ENCODE measurements at regions not wholly inside any gene's neighbourhood (a gene's known extent, or its start where the extent isn't known, plus 50 kb on each side); places are given as distances from the start of the nearest gene placed in this dataset.
A peak's percentile ranks its signal among the peaks of the same experiment; 100 is the strongest.

GRCh38 chr2:59458800-59459199 is 1094.7 kb downstream of the BCL11A start:
- TF ChIP-seq, protein P1, sequence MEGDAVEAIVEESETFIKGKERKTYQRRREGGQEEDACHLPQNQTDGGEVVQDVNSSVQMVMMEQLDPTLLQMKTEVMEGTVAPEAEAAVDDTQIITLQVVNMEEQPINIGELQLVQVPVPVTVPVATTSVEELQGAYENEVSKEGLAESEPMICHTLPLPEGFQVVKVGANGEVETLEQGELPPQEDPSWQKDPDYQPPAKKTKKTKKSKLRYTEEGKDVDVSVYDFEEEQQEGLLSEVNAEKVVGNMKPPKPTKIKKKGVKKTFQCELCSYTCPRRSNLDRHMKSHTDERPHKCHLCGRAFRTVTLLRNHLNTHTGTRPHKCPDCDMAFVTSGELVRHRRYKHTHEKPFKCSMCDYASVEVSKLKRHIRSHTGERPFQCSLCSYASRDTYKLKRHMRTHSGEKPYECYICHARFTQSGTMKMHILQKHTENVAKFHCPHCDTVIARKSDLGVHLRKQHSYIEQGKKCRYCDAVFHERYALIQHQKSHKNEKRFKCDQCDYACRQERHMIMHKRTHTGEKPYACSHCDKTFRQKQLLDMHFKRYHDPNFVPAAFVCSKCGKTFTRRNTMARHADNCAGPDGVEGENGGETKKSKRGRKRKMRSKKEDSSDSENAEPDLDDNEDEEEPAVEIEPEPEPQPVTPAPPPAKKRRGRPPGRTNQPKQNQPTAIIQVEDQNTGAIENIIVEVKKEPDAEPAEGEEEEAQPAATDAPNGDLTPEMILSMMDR (IDR thresholded peaks at IDR 0.05) = no peak
- TF ChIP-seq POLR2A (IDR thresholded peaks at IDR 0.05) = no peak
- DNase-seq (peak; percentile 43 to 65 (median 48)), ATAC-seq (peak; percentile 80)
- Histone ChIP-seq H3K4me3 (no peak overlapping the region), H3K36me3 (replicated peaks in 1 of 2; ENCODE audit: insufficient read depth in 1 of 2, low read depth in 2 of 2) (no peaks in the 10 kb centered on the region), H3K4me1 (peaks cover 9% of the 10 kb centered on the region), H3K27ac (no peak overlapping the region), H3K9me3 (no peaks in the 10 kb centered on the region), H3K27me3 (no peaks in the 10 kb centered on the region)
- WGBS, 2 donors = 36 to 37% methylated on average over 5 of the region's 5 CpGs
- intact Hi-C loops (cut with DNase I) = no loop called here

GRCh38 chr2:59456285-59456684 is 1097.2 kb downstream of the BCL11A start:
- H3K4me1 ChIP-seq = peaks cover 9% of the 10 kb centered on the region
- no peaks in the 10 kb centered on the region for H3K36me3 ChIP-seq (replicated peaks in 1 of 2; ENCODE audit: insufficient read depth in 1 of 2, low read depth in 2 of 2)
- no peaks in the 10 kb centered on the region for H3K9me3 ChIP-seq
- no peak overlapping the region for H3K27ac ChIP-seq
- DNase-seq (no peak), ATAC-seq (no peak)
- TF ChIP-seq, protein P1 (IDR thresholded peaks at IDR 0.05) = no peak
- no peak for TF ChIP-seq POLR2A (IDR thresholded peaks at IDR 0.05)
- no peaks in the 10 kb centered on the region for H3K27me3 ChIP-seq
- 81 to 82% methylated on average over 2 of the region's 2 CpGs for WGBS, 2 donors
- no peak overlapping the region for H3K4me3 ChIP-seq
- intact Hi-C loops (cut with DNase I) = no loop called here

DNA sequence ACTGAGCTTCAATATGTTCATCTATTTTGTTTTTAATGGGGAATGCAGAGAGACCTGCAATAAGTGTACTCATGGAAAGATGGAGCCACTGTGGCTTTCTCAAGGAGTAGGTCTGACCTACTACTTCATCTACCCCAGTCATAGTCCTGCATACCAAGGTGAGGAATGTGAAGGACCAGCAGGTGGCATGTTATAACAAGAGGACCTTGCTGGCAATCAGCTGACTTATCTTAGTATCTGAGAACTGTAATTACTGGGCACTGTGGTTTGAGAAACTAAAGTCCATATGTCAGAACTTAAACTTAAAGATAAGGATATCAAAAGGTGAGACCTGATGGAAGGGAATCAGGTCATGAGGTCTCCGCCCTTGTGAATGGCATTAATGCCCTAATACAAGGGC is 1104.2 kb downstream of the BCL11A start:
- H3K9me3 ChIP-seq = no peaks in the 10 kb centered on the region
- H3K36me3 ChIP-seq (replicated peaks in 1 of 2; ENCODE audit: insufficient read depth in 1 of 2, low read depth in 2 of 2) = no peaks in the 10 kb centered on the region
- no peak overlapping the region for H3K27ac ChIP-seq
- WGBS, 2 donors = 78 to 94% methylated on average over 1 of the region's 1 CpG
- TF ChIP-seq POLR2A (IDR thresholded peaks at IDR 0.05) = no peak
- TF ChIP-seq, protein P1 (IDR thresholded peaks at IDR 0.05) = peak in 5 of 7 experiments; percentile 10 to 47 (median 41)
- H3K4me1 ChIP-seq = no peaks in the 10 kb centered on the region
- no peaks in the 10 kb centered on the region for H3K27me3 ChIP-seq
- no peak overlapping the region for H3K4me3 ChIP-seq
- intact Hi-C loops (cut with DNase I) = no loop called here
- DNase-seq = peak; percentile 21 to 42 (median 36)
- peak; percentile 50 for ATAC-seq

- no peak for ATAC-seq
Observed at GRCh38 chr2:59440491-59440890, 1113.0 kb downstream of the BCL11A start.

DNA sequence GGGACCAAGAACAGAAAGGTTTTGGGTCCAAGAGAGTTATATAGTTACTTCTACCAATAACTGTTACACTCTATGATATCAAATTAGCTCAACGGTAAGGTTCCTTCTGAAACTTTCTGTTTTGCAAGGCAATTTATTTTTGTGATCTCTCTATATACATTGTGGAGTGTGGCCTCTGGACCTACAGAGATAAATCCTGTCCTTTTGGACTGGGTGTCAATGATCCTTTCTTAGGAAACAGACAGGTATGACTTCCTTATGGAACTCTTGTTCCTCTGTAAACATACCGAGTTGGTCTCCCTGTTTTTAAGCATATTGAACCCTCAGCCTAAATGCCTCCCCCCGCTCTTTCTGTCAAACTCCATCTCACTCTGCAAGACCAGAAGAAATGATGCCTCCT is 1117.8 kb downstream of the BCL11A start:
- intact Hi-C loops (cut with DNase I) = no loop called here
- 84 to 91% methylated on average over 3 of the region's 3 CpGs for WGBS, 2 donors
- Histone ChIP-seq H3K27me3 (no peaks in the 10 kb centered on the region), H3K4me1 (no peaks in the 10 kb centered on the region), H3K9me3 (no peaks in the 10 kb centered on the region), H3K4me3 (no peak overlapping the region), H3K36me3 (replicated peaks in 1 of 2; ENCODE audit: insufficient read depth in 1 of 2, low read depth in 2 of 2) (no peaks in the 10 kb centered on the region), H3K27ac (no peak overlapping the region)
- DNase-seq (no peak), ATAC-seq (no peak)
- TF ChIP-seq, protein P1 (IDR thresholded peaks at IDR 0.05) = no peak
- TF ChIP-seq POLR2A (IDR thresholded peaks at IDR 0.05) = no peak

More at GRCh38 chr2:59440491-59440890, 1113.0 kb downstream of the BCL11A start:
- Histone ChIP-seq H3K27ac (no peak overlapping the region), H3K9me3 (no peaks in the 10 kb centered on the region), H3K27me3 (no peaks in the 10 kb centered on the region), H3K4me1 (no peaks in the 10 kb centered on the region), H3K36me3 (replicated peaks in 1 of 2; ENCODE audit: insufficient read depth in 1 of 2, low read depth in 2 of 2) (no peaks in the 10 kb centered on the region), H3K4me3 (no peak overlapping the region)
- DNase-seq = no peak
- TF ChIP-seq POLR2A (IDR thresholded peaks at IDR 0.05) = no peak
- TF ChIP-seq, protein P1 (IDR thresholded peaks at IDR 0.05) = no peak
- intact Hi-C loops (cut with DNase I) = no loop called here
- WGBS, 2 donors = 73 to 75% methylated on average over 7 of the region's 7 CpGs
